DOHH2 (cell line): ENCODE measurements at regions not wholly inside any gene's neighbourhood (a gene's known extent, or its start where the extent isn't known, plus 50 kb on each side); places are given as distances from the start of the nearest gene placed in this dataset.

ENCODE experiments used
- H3F3A ChIP-seq: fragments of 200-600 bp; sonication (generic), shearing (Covaris generic); 2 replicates; pipeline ENCODE4 v1.6.0; 2016; ENCODE audit warnings: antibody characterized with exemption, mild to moderate bottlenecking; ENCODE audit not compliant: control insufficient read depth, insufficient read depth
- H3K27ac ChIP-seq: fragments of 200-600 bp; sonication (generic); 2 replicates; pipeline ENCODE4 v1.5.1; 2014; ENCODE audit warnings: low read depth, mild to moderate bottlenecking, low read length, moderate library complexity
- H3K27me3 ChIP-seq: fragments of 200-600 bp; sonication (generic); 2 replicates; pipeline ENCODE4 v1.6.1; 2014; ENCODE audit warnings: mild to moderate bottlenecking, low read length, mixed read lengths; ENCODE audit not compliant: control insufficient read depth
- H3K36me3 ChIP-seq: fragments of 200-600 bp; sonication (generic); 2 replicates; pipeline ENCODE4 v1.6.1; 2014; ENCODE audit warnings: mild to moderate bottlenecking, low read length, moderate library complexity, mixed read lengths; ENCODE audit not compliant: control insufficient read depth
- H3K4me1 ChIP-seq: fragments of 200-600 bp; sonication (generic); 2 replicates; pipeline ENCODE4 v1.6.1; 2014; ENCODE audit warnings: mild to moderate bottlenecking, low read length, mixed read lengths; ENCODE audit not compliant: control insufficient read depth
- H3K4me2 ChIP-seq: fragments of 200-600 bp; sonication (generic); 2 replicates; pipeline ENCODE4 v1.6.0; 2014; ENCODE audit warnings: mild to moderate bottlenecking, low read length, moderate library complexity
- H3K4me3 ChIP-seq: fragments of 200-600 bp; sonication (generic); 2 replicates; pipeline ENCODE4 v1.5.1; 2014; ENCODE audit warnings: mild to moderate bottlenecking, low read length, mixed read lengths
- H3K79me2 ChIP-seq: fragments of 200-600 bp; sonication (generic); 2 replicates; pipeline ENCODE4 v1.6.1; 2014; ENCODE audit warnings: mild to moderate bottlenecking, low read length, mixed read lengths; ENCODE audit not compliant: control insufficient read depth
- H3K9me2 ChIP-seq: fragments of 200-600 bp; sonication (generic); replicated peaks from 2 replicates; pipeline ENCODE4 v1.6.1; 2014; ENCODE audit warnings: mild to moderate bottlenecking, low read length, mixed read lengths; ENCODE audit not compliant: control insufficient read depth
- H3K9me3 ChIP-seq: fragments of 200-600 bp; sonication (generic); 2 replicates; pipeline ENCODE4 v1.6.1; 2014; ENCODE audit warnings: antibody characterized with exemption, low read length, mixed read lengths; ENCODE audit not compliant: control insufficient read depth, insufficient read depth
- H4K20me1 ChIP-seq: fragments of 200-600 bp; sonication (generic); 2 replicates; pipeline ENCODE4 v1.6.0; 2014; ENCODE audit warnings: low read depth, mild to moderate bottlenecking, antibody characterized with exemption, low read length, moderate library complexity; ENCODE audit not compliant: control insufficient read depth, insufficient read depth
- CTCF ChIP-seq: fragments of 200-600 bp; sonication (generic); IDR thresholded peaks from one replicate; pipeline ENCODE4 v1.5.1; 2014; ENCODE audit warnings: antibody characterized with exemption, mild to moderate bottlenecking, low read depth, low read length; ENCODE audit not compliant: poor library complexity, severe bottlenecking
- EZH2phosphoT487 ChIP-seq: fragments of 200-600 bp; sonication (generic); IDR thresholded peaks from 2 replicates; pipeline ENCODE4 v1.6.1; 2017; ENCODE audit warnings: borderline replicate concordance, mild to moderate bottlenecking, antibody characterized with exemption, low read length, moderate library complexity, mixed read lengths

- Histone ChIP-seq H3K9me3 (no peaks in the 10 kb centered on the region), H3K27me3 (no peaks in the 10 kb centered on the region), H3K4me3 (no peak overlapping the region), H3K36me3 (no peaks in the 10 kb centered on the region), H3K4me1 (no peaks in the 10 kb centered on the region), H3K9me2 (no peaks in the 10 kb centered on the region), H3K4me2 (no peak overlapping the region), H3K27ac (no peak overlapping the region), H3F3A (no peaks in the 10 kb centered on the region), H4K20me1 (no peaks in the 10 kb centered on the region), H3K79me2 (no peaks in the 10 kb centered on the region)
- no peak for TF ChIP-seq CTCF
- TF ChIP-seq EZH2phosphoT487, result no peak
Observed at GRCh38 chr2:191747170-191747530, 69.2 kb downstream of the NABP1 start.

GRCh38 chr2:191748059-191748461 is 70.1 kb downstream of the NABP1 start:
- H3K27ac ChIP-seq, result no peak overlapping the region
- no peak for TF ChIP-seq CTCF
- TF ChIP-seq EZH2phosphoT487, result no peak
- H3K9me2 ChIP-seq, result no peaks in the 10 kb centered on the region
- H3K36me3 ChIP-seq, result no peaks in the 10 kb centered on the region
- no peaks in the 10 kb centered on the region for H3K27me3 ChIP-seq
- H3K9me3 ChIP-seq, result no peaks in the 10 kb centered on the region
- H3F3A ChIP-seq, result no peaks in the 10 kb centered on the region
- H4K20me1 ChIP-seq, result no peaks in the 10 kb centered on the region
- H3K4me2 ChIP-seq, result no peak overlapping the region
- H3K4me3 ChIP-seq, result no peak overlapping the region
- H3K79me2 ChIP-seq, result no peaks in the 10 kb centered on the region
- no peaks in the 10 kb centered on the region for H3K4me1 ChIP-seq

GRCh38 chr2:191748528-191749180 is 70.7 kb downstream of the NABP1 start:
- Histone ChIP-seq H3K27me3 (no peaks in the 10 kb centered on the region), H3K9me3 (no peaks in the 10 kb centered on the region), H3F3A (no peaks in the 10 kb centered on the region), H3K27ac (no peak overlapping the region), H4K20me1 (no peaks in the 10 kb centered on the region), H3K9me2 (no peaks in the 10 kb centered on the region), H3K79me2 (no peaks in the 10 kb centered on the region), H3K4me3 (no peak overlapping the region), H3K4me1 (no peaks in the 10 kb centered on the region), H3K36me3 (no peaks in the 10 kb centered on the region), H3K4me2 (no peak overlapping the region)
- TF ChIP-seq CTCF, result no peak
- no peak for TF ChIP-seq EZH2phosphoT487

GRCh38 chr2:191749181-191749540 is 71.2 kb downstream of the NABP1 start:
- Histone ChIP-seq H3K9me2 (no peaks in the 10 kb centered on the region), H3K4me1 (no peaks in the 10 kb centered on the region), H3K9me3 (no peaks in the 10 kb centered on the region), H3K4me2 (no peak overlapping the region), H3K27me3 (no peaks in the 10 kb centered on the region), H4K20me1 (no peaks in the 10 kb centered on the region), H3K4me3 (no peak overlapping the region), H3K79me2 (no peaks in the 10 kb centered on the region), H3F3A (no peaks in the 10 kb centered on the region), H3K27ac (no peak overlapping the region), H3K36me3 (no peaks in the 10 kb centered on the region)
- TF ChIP-seq CTCF (no peak), EZH2phosphoT487 (no peak)
